ENCODE measurements at regions not wholly inside any gene's neighbourhood (a gene's known extent, or its start where the extent isn't known, plus 50 kb on each side); places are given as distances from the start of the nearest gene placed in this dataset.

DNA sequence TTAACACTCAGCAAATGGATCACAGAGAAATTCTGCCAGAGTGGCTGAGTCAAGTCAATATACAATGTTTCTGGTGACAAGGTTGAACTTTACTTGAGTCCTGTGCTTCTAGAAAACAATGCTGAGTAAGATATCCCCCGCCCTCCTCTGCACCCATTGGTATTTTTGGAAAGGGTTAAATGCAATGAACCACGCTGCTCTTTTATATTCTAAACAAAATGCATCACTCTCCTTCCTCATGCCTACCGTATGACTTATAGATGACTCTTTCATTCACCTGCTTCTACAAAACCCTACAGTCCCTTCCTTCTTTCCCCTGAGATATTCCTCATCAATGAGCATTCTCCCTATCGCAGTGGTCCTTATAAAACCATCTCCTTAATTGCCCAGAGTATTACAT is 168.8 kb downstream of the TXNL1 start:
- ATAC-seq, result no peak
- TF ChIP-seq PPARA (CRISPR knock-in tag; IDR thresholded peaks at IDR 0.05; ENCODE audit: borderline replicate concordance), result no peak
- TF ChIP-seq, protein P1, sequence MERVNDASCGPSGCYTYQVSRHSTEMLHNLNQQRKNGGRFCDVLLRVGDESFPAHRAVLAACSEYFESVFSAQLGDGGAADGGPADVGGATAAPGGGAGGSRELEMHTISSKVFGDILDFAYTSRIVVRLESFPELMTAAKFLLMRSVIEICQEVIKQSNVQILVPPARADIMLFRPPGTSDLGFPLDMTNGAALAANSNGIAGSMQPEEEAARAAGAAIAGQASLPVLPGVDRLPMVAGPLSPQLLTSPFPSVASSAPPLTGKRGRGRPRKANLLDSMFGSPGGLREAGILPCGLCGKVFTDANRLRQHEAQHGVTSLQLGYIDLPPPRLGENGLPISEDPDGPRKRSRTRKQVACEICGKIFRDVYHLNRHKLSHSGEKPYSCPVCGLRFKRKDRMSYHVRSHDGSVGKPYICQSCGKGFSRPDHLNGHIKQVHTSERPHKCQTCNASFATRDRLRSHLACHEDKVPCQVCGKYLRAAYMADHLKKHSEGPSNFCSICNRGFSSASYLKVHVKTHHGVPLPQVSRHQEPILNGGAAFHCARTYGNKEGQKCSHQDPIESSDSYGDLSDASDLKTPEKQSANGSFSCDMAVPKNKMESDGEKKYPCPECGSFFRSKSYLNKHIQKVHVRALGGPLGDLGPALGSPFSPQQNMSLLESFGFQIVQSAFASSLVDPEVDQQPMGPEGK (CRISPR knock-in tag; IDR thresholded peaks at IDR 0.05; ENCODE audit: borderline replicate concordance), result no peak
- TF ChIP-seq ESRRG (CRISPR knock-in tag; IDR thresholded peaks at IDR 0.05), result no peak
- no peak for TF ChIP-seq TCF4 (CRISPR knock-in tag; IDR thresholded peaks at IDR 0.05; ENCODE audit: borderline replicate concordance)

DNA sequence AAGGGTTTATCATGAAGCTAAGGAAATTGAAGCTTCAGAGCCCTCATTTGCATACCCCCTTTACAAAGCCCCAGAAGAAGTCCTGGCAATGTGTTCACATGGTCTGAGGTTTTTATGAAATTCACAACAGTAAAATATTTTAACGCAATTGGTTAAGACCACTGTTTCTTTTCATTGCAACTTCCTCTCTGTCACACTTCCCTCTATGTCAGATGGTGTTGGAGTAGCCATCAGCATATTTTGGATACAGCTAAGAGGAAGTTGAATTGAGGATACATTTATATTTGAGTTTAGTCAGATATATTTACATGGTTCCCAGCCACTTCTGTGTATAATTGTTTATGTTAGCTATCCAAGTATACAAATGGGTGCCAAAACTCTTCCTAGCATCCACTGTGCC is 170.0 kb downstream of the TXNL1 start:
- TF ChIP-seq ZNF70 (CRISPR knock-in tag; IDR thresholded peaks at IDR 0.05), result no peak
- no peak for ATAC-seq

DNA sequence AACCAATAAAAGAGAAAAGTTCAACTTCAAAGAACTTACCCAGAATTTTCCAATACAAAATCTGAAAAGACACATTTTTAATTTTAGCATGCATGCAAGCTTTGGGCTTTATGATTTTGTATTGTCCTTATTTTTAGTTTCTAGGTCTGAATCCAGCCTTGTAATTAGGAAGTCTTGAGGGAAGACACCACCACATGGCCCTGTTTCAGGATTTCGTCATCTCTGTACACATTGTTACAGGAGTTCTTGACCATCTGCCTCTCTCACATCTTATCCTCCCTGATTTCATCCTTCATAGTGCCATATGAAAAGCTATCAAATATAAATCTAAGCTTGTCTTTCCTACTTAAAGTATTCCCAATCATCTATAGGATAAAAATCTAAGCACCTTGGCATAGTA is 176.1 kb downstream of the TXNL1 start:
- ATAC-seq, result no peak

DNA sequence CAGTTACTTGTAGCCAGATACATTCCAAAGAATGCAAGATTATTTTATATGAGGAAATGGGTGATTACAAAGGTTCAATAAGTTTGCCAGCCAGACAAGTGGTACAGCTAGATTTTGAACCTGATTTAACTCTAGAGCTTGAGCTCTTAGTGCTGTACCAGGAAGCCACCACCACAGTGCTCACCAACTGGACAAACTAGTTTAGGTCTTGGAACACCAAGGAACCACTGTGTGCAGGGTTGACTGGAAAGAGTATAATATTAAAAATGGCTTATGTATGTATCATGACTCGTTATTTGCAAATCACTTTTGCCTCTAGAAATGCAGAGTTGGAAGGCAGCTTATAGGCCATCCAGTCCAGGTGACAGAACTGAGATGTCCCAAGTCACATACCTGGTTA is 177.2 kb downstream of the TXNL1 start:
- no peak for ATAC-seq
- TF ChIP-seq OSR1 (CRISPR knock-in tag; IDR thresholded peaks at IDR 0.05) (no peak), CSDC2 (CRISPR knock-in tag; IDR thresholded peaks at IDR 0.05) (no peak), TCF4 (CRISPR knock-in tag; IDR thresholded peaks at IDR 0.05; ENCODE audit: borderline replicate concordance) (no peak), ESRRG (CRISPR knock-in tag; IDR thresholded peaks at IDR 0.05) (no peak)
- TF ChIP-seq, protein P2, sequence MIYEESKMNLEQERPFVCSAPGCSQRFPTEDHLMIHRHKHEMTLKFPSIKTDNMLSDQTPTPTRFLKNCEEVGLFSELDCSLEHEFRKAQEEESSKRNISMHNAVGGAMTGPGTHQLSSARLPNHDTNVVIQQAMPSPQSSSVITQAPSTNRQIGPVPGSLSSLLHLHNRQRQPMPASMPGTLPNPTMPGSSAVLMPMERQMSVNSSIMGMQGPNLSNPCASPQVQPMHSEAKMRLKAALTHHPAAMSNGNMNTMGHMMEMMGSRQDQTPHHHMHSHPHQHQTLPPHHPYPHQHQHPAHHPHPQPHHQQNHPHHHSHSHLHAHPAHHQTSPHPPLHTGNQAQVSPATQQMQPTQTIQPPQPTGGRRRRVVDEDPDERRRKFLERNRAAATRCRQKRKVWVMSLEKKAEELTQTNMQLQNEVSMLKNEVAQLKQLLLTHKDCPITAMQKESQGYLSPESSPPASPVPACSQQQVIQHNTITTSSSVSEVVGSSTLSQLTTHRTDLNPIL (CRISPR knock-in tag; IDR thresholded peaks at IDR 0.05; ENCODE audit: low read depth), result no peak

More for the DNA sequence above, 176.1 kb downstream of the TXNL1 start:
- no peak for TF ChIP-seq ZNF70 (CRISPR knock-in tag; IDR thresholded peaks at IDR 0.05)
- TF ChIP-seq, protein P2 (CRISPR knock-in tag; IDR thresholded peaks at IDR 0.05; ENCODE audit: low read depth), result no peak
- TF ChIP-seq, protein P3, sequence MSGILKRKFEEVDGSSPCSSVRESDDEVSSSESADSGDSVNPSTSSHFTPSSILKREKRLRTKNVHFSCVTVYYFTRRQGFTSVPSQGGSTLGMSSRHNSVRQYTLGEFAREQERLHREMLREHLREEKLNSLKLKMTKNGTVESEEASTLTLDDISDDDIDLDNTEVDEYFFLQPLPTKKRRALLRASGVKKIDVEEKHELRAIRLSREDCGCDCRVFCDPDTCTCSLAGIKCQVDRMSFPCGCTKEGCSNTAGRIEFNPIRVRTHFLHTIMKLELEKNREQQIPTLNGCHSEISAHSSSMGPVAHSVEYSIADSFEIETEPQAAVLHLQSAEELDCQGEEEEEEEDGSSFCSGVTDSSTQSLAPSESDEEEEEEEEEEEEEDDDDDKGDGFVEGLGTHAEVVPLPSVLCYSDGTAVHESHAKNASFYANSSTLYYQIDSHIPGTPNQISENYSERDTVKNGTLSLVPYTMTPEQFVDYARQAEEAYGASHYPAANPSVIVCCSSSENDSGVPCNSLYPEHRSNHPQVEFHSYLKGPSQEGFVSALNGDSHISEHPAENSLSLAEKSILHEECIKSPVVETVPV (CRISPR knock-in tag; IDR thresholded peaks at IDR 0.05), result no peak
- no peak for TF ChIP-seq ZFP3 (CRISPR knock-in tag; IDR thresholded peaks at IDR 0.05)
- TF ChIP-seq ZNF8 (CRISPR knock-in tag; IDR thresholded peaks at IDR 0.05), result no peak
- no peak for TF ChIP-seq PPARA (CRISPR knock-in tag; IDR thresholded peaks at IDR 0.05; ENCODE audit: borderline replicate concordance)

DNA sequence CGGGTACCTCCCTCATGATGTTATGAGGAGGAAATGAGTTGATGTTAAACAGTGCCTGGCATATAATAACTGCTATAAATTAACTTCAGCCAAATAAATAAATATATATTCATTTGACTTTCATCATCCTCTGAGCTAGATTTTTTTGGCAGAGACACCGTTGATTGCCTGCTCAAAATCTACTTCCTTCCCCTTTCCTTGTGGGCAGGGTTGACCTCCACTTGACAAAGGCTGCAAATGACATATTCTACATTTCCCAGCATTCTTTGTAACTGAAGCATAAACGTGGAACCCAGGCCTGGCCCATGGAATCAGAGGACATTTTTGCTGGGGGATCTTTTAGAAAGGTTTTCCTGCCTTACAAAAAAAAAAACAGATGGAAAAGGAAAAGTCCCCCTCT is 177.8 kb downstream of the TXNL1 start:
- ATAC-seq, result no peak
- no peak for TF ChIP-seq TOX (CRISPR knock-in tag; IDR thresholded peaks at IDR 0.05; ENCODE audit: borderline replicate concordance)
- TF ChIP-seq ZFP30 (CRISPR knock-in tag; IDR thresholded peaks at IDR 0.05), result no peak
- no peak for TF ChIP-seq TCF4 (CRISPR knock-in tag; IDR thresholded peaks at IDR 0.05; ENCODE audit: borderline replicate concordance)
- TF ChIP-seq ESRRG (CRISPR knock-in tag; IDR thresholded peaks at IDR 0.05), result no peak
- no peak for TF ChIP-seq GLIS3 (CRISPR knock-in tag; IDR thresholded peaks at IDR 0.05)
- no peak for TF ChIP-seq ISL1 (CRISPR knock-in tag; IDR thresholded peaks at IDR 0.05)
- TF ChIP-seq, protein P3 (CRISPR knock-in tag; IDR thresholded peaks at IDR 0.05), result no peak
- TF ChIP-seq, protein P4, sequence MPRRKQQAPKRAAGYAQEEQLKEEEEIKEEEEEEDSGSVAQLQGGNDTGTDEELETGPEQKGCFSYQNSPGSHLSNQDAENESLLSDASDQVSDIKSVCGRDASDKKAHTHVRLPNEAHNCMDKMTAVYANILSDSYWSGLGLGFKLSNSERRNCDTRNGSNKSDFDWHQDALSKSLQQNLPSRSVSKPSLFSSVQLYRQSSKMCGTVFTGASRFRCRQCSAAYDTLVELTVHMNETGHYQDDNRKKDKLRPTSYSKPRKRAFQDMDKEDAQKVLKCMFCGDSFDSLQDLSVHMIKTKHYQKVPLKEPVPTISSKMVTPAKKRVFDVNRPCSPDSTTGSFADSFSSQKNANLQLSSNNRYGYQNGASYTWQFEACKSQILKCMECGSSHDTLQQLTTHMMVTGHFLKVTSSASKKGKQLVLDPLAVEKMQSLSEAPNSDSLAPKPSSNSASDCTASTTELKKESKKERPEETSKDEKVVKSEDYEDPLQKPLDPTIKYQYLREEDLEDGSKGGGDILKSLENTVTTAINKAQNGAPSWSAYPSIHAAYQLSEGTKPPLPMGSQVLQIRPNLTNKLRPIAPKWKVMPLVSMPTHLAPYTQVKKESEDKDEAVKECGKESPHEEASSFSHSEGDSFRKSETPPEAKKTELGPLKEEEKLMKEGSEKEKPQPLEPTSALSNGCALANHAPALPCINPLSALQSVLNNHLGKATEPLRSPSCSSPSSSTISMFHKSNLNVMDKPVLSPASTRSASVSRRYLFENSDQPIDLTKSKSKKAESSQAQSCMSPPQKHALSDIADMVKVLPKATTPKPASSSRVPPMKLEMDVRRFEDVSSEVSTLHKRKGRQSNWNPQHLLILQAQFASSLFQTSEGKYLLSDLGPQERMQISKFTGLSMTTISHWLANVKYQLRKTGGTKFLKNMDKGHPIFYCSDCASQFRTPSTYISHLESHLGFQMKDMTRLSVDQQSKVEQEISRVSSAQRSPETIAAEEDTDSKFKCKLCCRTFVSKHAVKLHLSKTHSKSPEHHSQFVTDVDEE (CRISPR knock-in tag; IDR thresholded peaks at IDR 0.05), result no peak
- no peak for TF ChIP-seq CSDC2 (CRISPR knock-in tag; IDR thresholded peaks at IDR 0.05)
- TF ChIP-seq BACH2 (CRISPR knock-in tag; IDR thresholded peaks at IDR 0.05; ENCODE audit: borderline replicate concordance), result no peak
- TF ChIP-seq ZFP3 (CRISPR knock-in tag; IDR thresholded peaks at IDR 0.05), result no peak
- TF ChIP-seq ZC3H10 (CRISPR knock-in tag; IDR thresholded peaks at IDR 0.05), result no peak
- no peak for TF ChIP-seq OSR1 (CRISPR knock-in tag; IDR thresholded peaks at IDR 0.05)
- TF ChIP-seq, protein P2 (CRISPR knock-in tag; IDR thresholded peaks at IDR 0.05; ENCODE audit: low read depth), result no peak
- TF ChIP-seq, protein P1 (CRISPR knock-in tag; IDR thresholded peaks at IDR 0.05; ENCODE audit: borderline replicate concordance), result no peak
- no peak for TF ChIP-seq RARB (CRISPR knock-in tag; IDR thresholded peaks at IDR 0.05)
- TF ChIP-seq ARNTL (CRISPR knock-in tag; IDR thresholded peaks at IDR 0.05; ENCODE audit: borderline replicate concordance, low read depth), result no peak
- TF ChIP-seq ZNF70 (CRISPR knock-in tag; IDR thresholded peaks at IDR 0.05), result no peak

Measured in SK-N-SH treated with all-trans-retinoic acid at 6 μM for 48 hours (cell line).